Erythroblast (primary cell): ENCODE measurements at regions not wholly inside any gene's neighbourhood (a gene's known extent, or its start where the extent isn't known, plus 50 kb on each side); places are given as distances from the start of the nearest gene placed in this dataset.

Experiments
- GATA1 ChIP-seq: IDR thresholded peaks from 2 replicates; pipeline ENCODE4 v1.6.1; 2011; ENCODE audit warnings: low read depth, mild to moderate bottlenecking, control low read depth, low read length, moderate library complexity
- POLR2A ChIP-seq: IDR thresholded peaks from 2 replicates; pipeline ENCODE4 v1.6.1; 2011; ENCODE audit warnings: mild to moderate bottlenecking, low read length

GRCh38 chr2:226080334-226080733 lies 680.8 kb downstream of the NYAP2 start:
- TF ChIP-seq POLR2A (no peak), GATA1 (no peak)
